ENCODE measurements at regions not wholly inside any gene's neighbourhood (a gene's known extent, or its start where the extent isn't known, plus 50 kb on each side); places are given as distances from the start of the nearest gene placed in this dataset.

- DNase-seq (ENCODE audit: low read depth in 2 of 2), result no peak
Measured at GRCh38 chr4:3818371-3818770, 52.2 kb downstream of the ADRA2C start.

- no peak for DNase-seq (ENCODE audit: low read depth in 2 of 2)
Measured at GRCh38 chr4:3819210-3819919, 53.2 kb downstream of the ADRA2C start.

GRCh38 chr4:3820016-3820805 is 54.0 kb downstream of the ADRA2C start:
- no peak for DNase-seq (ENCODE audit: low read depth in 2 of 2)

GRCh38 chr4:3820806-3821579 is 54.8 kb downstream of the ADRA2C start:
- no peak for DNase-seq (ENCODE audit: low read depth in 2 of 2)

GRCh38 chr4:3821580-3822229 is 55.5 kb downstream of the ADRA2C start:
- no peak for DNase-seq (ENCODE audit: low read depth in 2 of 2)

- DNase-seq (ENCODE audit: low read depth in 2 of 2), result no peak
Measured at GRCh38 chr4:3822230-3822947, 56.2 kb downstream of the ADRA2C start.

- no peak for DNase-seq (ENCODE audit: low read depth in 2 of 2)
Measured at GRCh38 chr4:3823496-3824341, 57.5 kb downstream of the ADRA2C start.

- no peak for DNase-seq (ENCODE audit: low read depth in 2 of 2)
Measured at GRCh38 chr4:3824521-3825270, 58.5 kb downstream of the ADRA2C start.

GRCh38 chr4:3825530-3825929 is 59.3 kb downstream of the ADRA2C start:
- no peak for DNase-seq (ENCODE audit: low read depth in 2 of 2)

- no peak for DNase-seq (ENCODE audit: low read depth in 2 of 2)
Measured at GRCh38 chr4:3826247-3827172, 60.3 kb downstream of the ADRA2C start.

GRCh38 chr4:3827616-3828492 is 61.7 kb downstream of the ADRA2C start:
- no peak for DNase-seq (ENCODE audit: low read depth in 2 of 2)

GRCh38 chr4:3828546-3828945 is 62.4 kb downstream of the ADRA2C start:
- DNase-seq (ENCODE audit: low read depth in 2 of 2), result no peak

GRCh38 chr4:3829211-3829955 is 63.2 kb downstream of the ADRA2C start:
- no peak for DNase-seq (ENCODE audit: low read depth in 2 of 2)

- no peak for DNase-seq (ENCODE audit: low read depth in 2 of 2)
Measured at GRCh38 chr4:3829956-3830773, 64.0 kb downstream of the ADRA2C start.

- DNase-seq (ENCODE audit: low read depth in 2 of 2), result no peak
Measured at GRCh38 chr4:3830774-3831528, 64.8 kb downstream of the ADRA2C start.
